Renal cortex interstitium (tissue), 11 donors: ENCODE measurements at regions not wholly inside any gene's neighbourhood (a gene's known extent, or its start where the extent isn't known, plus 50 kb on each side); places are given as distances from the start of the nearest gene placed in this dataset.
"Not testable (repeated sequence)": the region's sequence is repeated elsewhere in the genome, so short reads cannot be mapped to it uniquely, and the experiment has no call there.

Source experiments
- DNase-seq, 11 donors: peaks; one replicate each; pipeline ENCODE4 v3.0.0-alpha.2; 2013; ENCODE audit warnings: low read depth in 9 of 11, low spot score in 4 of 11; ENCODE audit errors: extremely low read depth in 1 of 11

GRCh38 chr3:81013360-81013759 lies 748.1 kb downstream of the GBE1 start:
- no peak for DNase-seq

- no peak for DNase-seq
These were observed 755.5 kb downstream of the GBE1 start for GRCh38 chr3:81005992-81006391.

GRCh38 chr3:81003817-81004216 lies 757.6 kb downstream of the GBE1 start:
- DNase-seq, result no peak

DNA sequence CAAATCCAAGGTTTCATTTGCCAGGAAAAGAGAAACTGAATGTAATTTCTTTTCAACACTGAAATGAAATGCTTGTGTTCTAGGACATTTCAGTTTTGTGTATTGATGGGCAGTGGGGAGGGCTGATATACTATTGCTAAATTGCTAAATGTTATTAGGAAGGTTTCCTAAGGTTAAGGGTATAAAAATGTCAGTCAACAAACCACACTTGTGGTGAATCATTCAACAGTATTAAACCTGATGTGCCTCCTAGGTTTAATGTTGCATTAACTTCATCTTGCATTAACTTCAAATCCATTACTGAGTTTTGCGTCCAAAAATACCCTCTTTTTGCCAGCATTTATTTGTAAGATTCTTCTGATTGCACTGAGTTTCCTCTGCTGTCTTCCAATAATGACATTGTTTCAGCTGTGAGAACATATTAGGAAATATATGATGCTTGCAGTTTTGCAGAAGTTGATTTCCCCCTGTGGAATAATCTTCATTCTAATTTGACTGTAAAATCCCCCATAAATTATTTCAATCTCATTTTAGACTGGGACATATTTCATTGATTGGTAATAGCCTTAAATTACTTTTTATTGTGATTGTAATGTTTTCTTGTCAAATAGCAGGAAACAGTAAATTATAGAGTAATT lies 758.3 kb downstream of the GBE1 start:
- no peak for DNase-seq

GRCh38 chr3:80999481-80999880 lies 762.0 kb downstream of the GBE1 start:
- DNase-seq, result no peak

DNA sequence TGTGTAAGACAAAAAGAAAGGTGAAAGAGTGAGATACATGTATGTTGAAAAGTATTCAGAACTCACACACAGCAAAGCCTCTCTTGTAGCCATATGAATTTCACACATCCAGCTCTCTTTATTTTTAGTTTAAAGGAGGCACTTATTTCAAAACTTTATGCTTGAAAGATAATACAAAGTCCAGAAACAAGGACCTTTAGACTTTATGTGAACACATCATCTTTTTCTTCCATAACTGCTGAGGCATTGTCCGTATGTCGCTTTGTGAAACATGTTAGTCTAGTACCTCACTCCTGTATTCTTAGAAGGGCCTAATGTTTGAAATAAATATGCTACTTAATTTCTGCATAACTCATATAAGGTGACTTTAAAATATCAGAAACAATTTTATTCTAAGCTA lies 763.4 kb downstream of the GBE1 start:
- DNase-seq, result no peak

GRCh38 chr3:80997622-80998021 lies 763.8 kb downstream of the GBE1 start:
- DNase-seq, result no peak

DNA sequence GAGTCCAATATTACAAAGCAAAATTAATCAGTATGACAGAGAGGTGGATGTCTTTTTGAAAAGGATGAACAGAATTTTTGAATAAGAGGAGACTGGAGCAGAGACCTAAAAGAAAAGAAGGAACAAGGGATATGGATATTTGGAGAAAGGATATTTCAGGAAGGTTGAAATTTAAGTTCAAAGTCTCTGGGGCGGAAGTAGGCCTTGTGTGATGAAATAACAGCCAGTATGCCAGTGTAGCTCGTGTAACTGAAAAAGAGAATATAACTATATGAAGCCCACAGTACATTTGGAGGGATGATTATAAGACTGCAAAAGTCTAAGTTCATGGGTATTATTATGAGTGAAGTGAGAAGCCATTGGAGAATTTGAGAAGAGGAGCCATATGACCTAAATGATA lies 766.7 kb downstream of the GBE1 start:
- DNase-seq, result no peak

- DNase-seq, result no peak
These were observed 767.3 kb downstream of the GBE1 start for GRCh38 chr3:80994085-80994665.

DNA sequence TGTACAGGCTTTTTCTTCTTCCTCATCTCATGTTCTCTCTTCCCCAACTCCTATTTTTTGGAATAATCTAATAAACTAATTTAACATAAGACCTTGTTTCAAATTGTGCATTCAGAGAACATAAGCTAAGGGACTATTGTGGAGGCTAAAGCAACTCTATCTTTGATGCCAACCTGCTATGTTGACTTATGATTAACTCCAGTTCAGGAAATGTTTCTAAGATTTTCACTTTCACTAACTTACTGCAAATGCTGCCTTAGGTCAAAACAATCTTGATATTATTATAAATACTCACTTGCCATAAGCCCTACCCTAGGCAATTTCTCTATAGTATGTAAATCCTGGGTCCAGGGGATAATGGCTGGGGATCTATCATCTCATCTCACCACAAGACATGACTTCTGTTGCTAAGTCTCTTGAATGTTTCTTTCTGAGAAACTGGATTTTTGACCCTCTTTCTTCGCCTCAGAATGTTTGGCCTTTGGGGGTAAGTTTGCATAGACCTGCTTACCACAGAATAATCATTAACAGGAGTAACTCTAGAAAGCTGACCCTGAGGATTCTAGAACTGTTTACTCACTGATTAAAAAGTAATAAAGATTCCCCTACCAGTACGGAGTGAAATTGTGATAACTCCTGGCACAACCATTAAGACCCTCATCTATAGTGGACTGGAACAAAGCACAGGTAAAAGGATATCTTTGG lies 768.1 kb downstream of the GBE1 start:
- no peak for DNase-seq

DNA sequence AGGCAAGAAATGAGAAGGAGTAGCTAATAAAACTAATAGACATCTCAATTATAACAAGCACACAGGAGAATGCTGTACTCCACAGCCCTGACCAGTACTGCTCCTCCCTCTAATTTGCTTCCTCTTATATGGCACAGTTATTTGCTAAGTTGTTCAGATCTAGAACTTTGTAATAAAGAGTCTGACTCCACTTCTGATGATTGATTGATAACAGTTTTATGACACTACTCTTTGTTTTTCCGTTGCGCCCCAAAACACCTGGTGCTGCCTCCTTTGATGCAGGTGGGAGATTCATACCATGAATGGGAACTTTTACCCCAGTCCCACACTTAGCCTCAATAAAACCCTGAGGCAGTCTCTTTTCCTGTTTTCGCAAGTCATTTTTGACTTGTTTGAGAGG lies 777.7 kb downstream of the GBE1 start:
- no peak for DNase-seq

DNA sequence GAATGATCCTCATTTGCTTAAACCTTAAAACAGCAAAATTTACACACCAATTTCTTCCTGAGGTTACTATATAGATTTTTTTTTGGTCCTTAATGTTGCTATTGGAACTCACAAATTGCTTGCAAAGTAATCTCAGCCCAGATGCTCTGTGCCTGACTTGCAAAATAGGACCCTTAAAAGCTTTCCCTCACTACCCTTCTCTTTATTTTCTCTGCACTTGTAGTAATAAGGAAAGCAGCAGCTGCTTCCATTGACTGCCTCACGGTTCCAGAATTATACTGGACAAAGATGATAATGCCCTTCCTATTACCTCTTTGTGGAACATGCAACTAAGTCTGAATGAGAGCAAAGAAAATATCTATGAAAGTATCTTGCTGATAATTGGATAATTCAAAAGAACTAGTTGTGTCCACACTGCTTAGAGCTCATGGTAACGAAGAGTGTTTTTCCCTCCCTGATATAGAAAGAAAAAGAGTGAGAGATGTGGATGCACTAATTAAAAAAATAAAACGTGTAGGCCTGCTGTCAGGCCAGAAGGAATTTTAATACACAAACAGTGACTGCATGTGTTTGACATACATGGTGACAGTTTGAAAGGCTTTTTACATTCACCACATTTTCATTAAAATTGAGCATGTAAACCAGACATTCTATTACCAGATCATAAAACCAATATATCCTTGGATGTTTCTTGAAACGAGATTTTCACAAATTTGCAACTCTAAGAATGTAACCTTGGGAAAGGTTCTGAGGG lies 783.1 kb downstream of the GBE1 start:
- no peak for DNase-seq

DNA sequence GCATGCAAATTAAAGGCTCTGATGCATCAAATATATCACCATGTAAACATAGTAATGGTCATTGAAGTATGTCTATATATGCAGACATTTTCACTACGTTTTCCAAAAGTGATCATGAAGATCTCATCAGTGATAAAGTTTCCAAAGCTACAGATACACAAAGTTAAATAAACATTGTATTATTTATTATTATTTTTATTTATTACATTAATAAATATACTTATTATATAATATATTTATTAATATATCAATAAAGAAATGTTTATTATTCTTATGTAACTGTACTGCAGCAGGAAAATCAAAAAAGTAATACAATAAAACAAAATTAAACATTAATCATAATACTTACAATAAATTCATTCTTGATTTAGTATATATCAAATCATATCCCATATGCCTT lies 791.2 kb downstream of the GBE1 start:
- no peak for DNase-seq

- DNase-seq, result no peak
These were observed 831.9 kb downstream of the GBE1 start for GRCh38 chr3:80929576-80929975.

DNA sequence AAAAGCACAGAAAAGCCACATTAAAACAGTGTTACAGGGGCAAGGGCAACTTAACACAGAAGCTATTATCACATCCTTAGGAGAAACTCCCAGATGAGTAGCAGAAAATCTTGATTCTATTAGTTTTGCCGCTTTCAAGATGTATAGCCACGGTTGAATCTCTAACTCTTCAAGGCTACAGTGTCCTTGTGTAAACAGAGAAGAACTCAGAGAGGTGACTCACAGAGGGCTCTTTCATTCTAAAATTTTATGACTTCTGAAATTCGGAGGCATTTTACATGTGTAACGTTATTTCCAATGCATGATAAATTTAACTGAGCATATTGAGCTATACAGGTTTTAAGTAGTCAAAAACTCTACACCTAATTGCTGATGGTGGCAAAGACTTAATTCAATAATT lies 846.6 kb downstream of the GBE1 start:
- no peak for DNase-seq

GRCh38 chr3:80898211-80898610 lies 863.2 kb downstream of the GBE1 start:
- no peak for DNase-seq

- DNase-seq, result not testable (repeated sequence)
These were observed 864.4 kb downstream of the GBE1 start for GRCh38 chr3:80897005-80897404.

DNA sequence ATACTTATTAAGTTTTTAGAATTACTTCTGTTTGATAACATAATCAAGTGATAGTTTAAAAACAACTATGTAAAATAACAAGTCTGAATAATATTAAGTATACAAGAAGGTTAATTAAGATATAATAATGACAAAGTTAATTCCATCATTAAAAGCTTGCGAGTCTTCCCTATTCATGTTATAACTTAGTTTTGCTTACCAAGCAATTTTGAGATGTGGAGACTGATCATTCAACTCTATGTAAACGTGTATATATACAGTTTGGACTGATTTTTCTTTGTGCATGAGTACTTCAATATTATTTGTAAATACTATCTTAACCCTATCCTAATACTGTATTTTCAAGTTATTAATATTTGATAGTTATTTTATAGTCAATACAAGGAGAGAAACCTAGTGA lies 870.9 kb downstream of the GBE1 start:
- no peak for DNase-seq

- DNase-seq, result no peak
These were observed 871.9 kb downstream of the GBE1 start for GRCh38 chr3:80889535-80889934.

DNA sequence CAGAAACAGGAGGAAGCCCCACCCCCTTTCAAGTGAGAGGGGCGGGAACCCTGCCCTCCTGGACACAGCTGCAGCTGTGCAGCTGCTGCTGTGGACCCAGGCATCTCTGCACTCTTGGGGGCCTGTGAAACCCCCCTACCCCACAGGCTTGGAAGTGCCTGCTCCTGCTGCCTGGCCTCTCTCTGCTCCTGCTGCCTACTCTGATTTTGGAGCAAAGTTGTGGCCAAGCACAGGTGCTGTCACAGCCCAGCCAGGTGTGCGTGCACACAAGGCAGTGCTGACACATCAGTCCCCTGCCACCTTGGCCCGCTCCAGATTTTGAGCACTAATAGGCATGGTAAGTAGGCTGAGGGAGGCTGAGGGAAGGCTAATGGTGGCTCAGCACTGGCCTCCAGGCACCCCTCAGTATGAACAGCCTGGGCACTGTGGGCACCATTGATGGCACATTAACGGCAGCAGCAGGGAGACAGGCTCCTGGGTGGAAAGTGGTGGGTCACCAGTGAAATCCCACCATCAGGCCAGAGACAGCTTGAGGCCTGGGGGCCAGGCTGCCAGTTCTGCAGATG lies 890.9 kb downstream of the GBE1 start:
- DNase-seq, result no peak
